Right atrium auricular region (tissue), 2 donors: ENCODE measurements at regions not wholly inside any gene's neighbourhood (a gene's known extent, or its start where the extent isn't known, plus 50 kb on each side); places are given as distances from the start of the nearest gene placed in this dataset.
A peak's percentile ranks its signal among the peaks of the same experiment; 100 is the strongest.

Experiments used
- DNase-seq: peaks from one replicate; pipeline ENCODE4 v3.0.0-alpha.2; 2019; ENCODE audit warnings: low spot score
- H3K27ac ChIP-seq, 2 donors: fragments of 200-600 bp; sonication (generic); 1 replicate in 1 of 2; 2 replicates in 1 of 2; pipeline ENCODE4 v1.5.1; 2016 to 2019
- H3K27me3 ChIP-seq, 2 donors: fragments of 200-600 bp; sonication (generic); one replicate each; pipeline versions ENCODE4 v1.5.1 to v1.6.0; 2017 to 2019
- H3K36me3 ChIP-seq: fragments of 200-600 bp; sonication (generic); one replicate; pipeline ENCODE4 v1.5.1; 2016
- H3K4me1 ChIP-seq, 2 donors: fragments of 200-600 bp; sonication (generic); one replicate each; pipeline versions ENCODE4 v1.5.1 to v1.6.0; 2017 to 2019
- H3K4me3 ChIP-seq, 2 donors: fragments of 200-600 bp; sonication (generic); 1 replicate in 1 of 2; 2 replicates in 1 of 2; pipeline ENCODE4 v1.5.1; 2017 to 2019; ENCODE audit warnings: mild to moderate bottlenecking in 1 of 2, moderate library complexity in 1 of 2
- H3K9me3 ChIP-seq, 2 donors: fragments of 200-600 bp; sonication (generic); one replicate each; pipeline ENCODE4 v1.5.1; 2019
- TF ChIP-seq, protein P1 (sequence below), 2 donors: fragments of 200-600 bp; sonication (generic); IDR thresholded peaks; one replicate each; pipeline ENCODE4 v1.5.1; 2019; ENCODE audit warnings: antibody characterized with exemption in 2 of 2

DNA sequence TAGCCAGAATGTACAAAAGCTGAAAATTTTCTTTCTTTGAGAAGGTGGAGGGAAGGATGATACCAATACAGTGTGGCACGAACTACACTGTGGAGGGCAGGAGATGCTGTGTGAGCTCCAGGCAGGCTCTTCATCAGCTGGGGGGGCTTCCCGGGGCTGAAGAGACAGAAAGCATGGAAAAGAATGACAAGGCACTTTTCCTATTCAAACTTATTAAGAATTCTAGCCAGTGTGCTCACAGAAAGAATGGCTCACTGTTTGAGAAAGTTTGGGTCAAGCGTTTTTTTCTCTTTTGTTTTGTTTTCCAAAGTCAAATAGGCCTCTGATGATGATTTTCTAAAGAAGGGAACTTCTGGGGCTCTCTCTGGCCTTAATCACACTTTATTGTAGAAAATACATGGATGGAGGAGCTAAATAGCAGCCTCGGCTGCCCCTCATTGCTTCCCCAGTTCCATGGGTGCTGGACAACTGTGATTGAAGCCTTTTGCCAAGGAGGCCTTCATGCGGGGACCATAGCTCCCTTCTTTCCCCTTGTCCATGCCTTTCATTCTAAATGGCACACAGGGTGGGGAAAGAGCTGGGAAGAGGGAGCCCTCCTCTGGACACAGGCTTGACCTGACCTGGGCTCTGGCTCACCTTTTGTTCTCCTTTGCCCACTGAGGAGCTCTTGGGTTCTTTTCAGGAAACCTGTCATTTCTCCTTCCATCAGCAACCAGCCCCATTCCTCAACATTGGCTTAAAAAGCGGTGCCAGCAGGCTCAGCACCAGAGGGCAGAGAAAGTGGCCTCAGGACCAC lies 130.6 kb downstream of the TDRD15 start:
- Histone ChIP-seq H3K27me3 (no peaks in the 10 kb centered on the region), H3K36me3 (no peaks in the 10 kb centered on the region), H3K9me3 (no peaks in the 10 kb centered on the region), H3K4me3 (no peak overlapping the region), H3K4me1 (peaks cover 0 to 10% of the 10 kb centered on the region in 2 donors), H3K27ac (no peak overlapping the region)
- DNase-seq: no peak
- TF ChIP-seq, protein P1, sequence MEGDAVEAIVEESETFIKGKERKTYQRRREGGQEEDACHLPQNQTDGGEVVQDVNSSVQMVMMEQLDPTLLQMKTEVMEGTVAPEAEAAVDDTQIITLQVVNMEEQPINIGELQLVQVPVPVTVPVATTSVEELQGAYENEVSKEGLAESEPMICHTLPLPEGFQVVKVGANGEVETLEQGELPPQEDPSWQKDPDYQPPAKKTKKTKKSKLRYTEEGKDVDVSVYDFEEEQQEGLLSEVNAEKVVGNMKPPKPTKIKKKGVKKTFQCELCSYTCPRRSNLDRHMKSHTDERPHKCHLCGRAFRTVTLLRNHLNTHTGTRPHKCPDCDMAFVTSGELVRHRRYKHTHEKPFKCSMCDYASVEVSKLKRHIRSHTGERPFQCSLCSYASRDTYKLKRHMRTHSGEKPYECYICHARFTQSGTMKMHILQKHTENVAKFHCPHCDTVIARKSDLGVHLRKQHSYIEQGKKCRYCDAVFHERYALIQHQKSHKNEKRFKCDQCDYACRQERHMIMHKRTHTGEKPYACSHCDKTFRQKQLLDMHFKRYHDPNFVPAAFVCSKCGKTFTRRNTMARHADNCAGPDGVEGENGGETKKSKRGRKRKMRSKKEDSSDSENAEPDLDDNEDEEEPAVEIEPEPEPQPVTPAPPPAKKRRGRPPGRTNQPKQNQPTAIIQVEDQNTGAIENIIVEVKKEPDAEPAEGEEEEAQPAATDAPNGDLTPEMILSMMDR (IDR thresholded peaks at IDR 0.05): no peak

DNA sequence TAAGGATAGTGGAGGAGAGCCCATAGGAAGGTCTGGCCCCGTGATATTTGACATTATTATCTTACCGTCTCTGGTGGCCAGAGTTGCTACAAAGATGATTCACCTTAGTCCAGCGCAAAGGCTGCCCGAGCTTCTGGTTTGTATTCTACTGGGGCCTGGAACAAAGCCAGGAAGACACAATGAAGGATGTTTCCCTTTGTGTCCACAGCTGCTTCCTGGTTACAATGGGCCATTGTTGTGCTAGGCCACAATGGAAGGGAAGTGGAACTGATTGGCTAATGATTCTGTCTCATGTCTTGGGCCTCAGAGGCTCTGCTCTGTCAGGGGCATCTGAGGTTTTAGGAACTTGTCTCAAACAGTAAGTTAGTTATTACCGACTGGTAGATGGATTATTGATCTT lies 132.2 kb downstream of the TDRD15 start:
- H3K27ac ChIP-seq: no peak overlapping the region
- no peak overlapping the region for H3K4me3 ChIP-seq
- DNase-seq: peak; percentile 73
- H3K9me3 ChIP-seq: no peaks in the 10 kb centered on the region
- TF ChIP-seq, protein P1 (IDR thresholded peaks at IDR 0.05): no peak
- no peaks in the 10 kb centered on the region for H3K36me3 ChIP-seq
- H3K4me1 ChIP-seq: peaks cover 0 to 10% of the 10 kb centered on the region in 2 donors
- H3K27me3 ChIP-seq: no peaks in the 10 kb centered on the region

DNA sequence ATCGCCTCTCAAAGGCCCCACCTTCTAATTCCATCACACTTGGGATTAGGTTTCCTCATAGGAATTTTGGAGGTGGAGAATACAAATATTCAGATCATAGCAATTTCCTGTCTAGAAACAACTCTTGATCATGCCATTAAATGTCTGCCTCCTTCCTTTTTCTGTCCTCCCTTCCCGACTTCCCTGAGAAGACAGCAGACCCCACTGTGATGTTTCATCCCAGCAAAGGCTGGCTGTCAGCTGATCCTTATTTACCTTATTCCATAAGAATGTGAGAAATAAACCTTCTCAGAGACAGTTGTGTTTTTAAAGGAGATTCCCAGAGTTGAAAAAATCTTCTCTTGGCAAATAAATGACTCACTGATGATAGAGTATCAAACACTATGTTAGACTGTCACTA lies 133.9 kb downstream of the TDRD15 start:
- TF ChIP-seq, protein P1 (IDR thresholded peaks at IDR 0.05): no peak
- no peak for DNase-seq
- Histone ChIP-seq H3K4me1 (peaks cover 0 to 17% of the 10 kb centered on the region in 2 donors), H3K36me3 (no peaks in the 10 kb centered on the region), H3K27ac (no peak overlapping the region), H3K4me3 (no peak overlapping the region), H3K9me3 (no peaks in the 10 kb centered on the region), H3K27me3 (no peaks in the 10 kb centered on the region)

DNA sequence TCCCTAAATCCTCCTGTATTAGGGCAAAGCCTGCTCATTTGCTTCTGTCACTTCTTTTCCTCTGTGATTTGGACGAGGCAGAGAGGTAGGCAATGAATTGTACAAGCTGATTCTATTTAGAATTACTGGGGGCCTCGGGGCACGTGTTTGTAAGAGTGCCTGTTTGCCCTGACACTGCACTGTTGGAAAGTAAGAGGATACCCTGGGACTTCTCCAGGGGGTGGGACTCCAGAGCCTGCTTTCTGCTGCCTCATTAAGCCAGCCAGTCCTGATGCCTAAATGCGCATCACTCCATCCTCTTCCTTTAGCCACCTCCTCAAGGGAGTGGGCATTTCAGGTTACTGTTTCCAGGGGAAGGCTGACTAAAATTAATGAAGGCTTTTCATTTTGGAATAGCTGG lies 134.3 kb downstream of the TDRD15 start:
- TF ChIP-seq, protein P1 (IDR thresholded peaks at IDR 0.05): no peak
- no peaks in the 10 kb centered on the region for H3K27me3 ChIP-seq
- H3K4me3 ChIP-seq: no peak overlapping the region
- H3K9me3 ChIP-seq: no peaks in the 10 kb centered on the region
- no peak for DNase-seq
- H3K36me3 ChIP-seq: no peaks in the 10 kb centered on the region
- H3K27ac ChIP-seq: no peak overlapping the region
- peaks cover 0 to 17% of the 10 kb centered on the region in 2 donors for H3K4me1 ChIP-seq

DNA sequence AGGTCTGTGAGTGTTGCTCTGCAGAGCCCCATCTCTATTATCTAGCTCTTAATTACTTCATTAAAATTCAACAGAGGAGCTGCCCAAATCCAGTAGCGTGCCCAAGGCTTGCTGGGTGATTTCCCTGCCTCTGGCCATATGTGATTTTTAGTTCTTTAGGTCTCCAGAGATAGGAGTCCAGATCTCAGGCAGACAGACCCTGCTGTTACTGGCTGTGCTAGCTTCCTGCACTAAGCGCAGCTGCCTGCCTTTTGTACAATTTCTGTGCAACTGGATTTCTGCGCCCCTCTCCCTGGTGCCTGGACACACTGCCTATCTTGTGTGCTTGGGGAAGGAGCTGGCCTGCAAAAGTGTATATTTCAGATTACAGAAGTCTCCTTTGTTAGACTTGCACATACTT lies 136.5 kb downstream of the TDRD15 start:
- H3K27me3 ChIP-seq: no peaks in the 10 kb centered on the region
- H3K9me3 ChIP-seq: no peaks in the 10 kb centered on the region
- H3K27ac ChIP-seq: no peak overlapping the region
- H3K36me3 ChIP-seq: no peaks in the 10 kb centered on the region
- peaks cover 0 to 15% of the 10 kb centered on the region in 2 donors for H3K4me1 ChIP-seq
- TF ChIP-seq, protein P1 (IDR thresholded peaks at IDR 0.05): no peak
- no peak for DNase-seq
- no peak overlapping the region for H3K4me3 ChIP-seq

DNA sequence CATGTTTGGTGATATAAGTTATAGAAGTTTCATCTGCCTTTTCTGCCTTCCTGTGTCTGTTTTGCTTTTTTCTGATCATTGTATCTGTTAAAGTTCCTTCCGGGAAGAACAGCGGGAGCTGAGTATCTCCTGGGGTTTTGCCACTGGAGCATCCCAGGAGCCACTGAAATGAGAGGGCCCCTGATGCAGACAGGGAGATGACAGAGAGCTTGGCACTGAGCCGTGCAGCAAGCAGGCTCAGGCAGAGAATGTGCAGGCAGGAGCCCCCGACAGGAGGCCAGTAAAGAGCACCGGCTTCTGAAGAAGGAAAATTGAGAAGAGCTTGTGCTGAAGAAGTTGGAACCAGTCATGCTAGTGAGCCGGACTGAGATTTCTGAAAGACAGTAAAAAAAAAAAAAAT lies 137.8 kb downstream of the TDRD15 start:
- H3K9me3 ChIP-seq: no peaks in the 10 kb centered on the region
- no peaks in the 10 kb centered on the region for H3K27me3 ChIP-seq
- H3K4me3 ChIP-seq: no peak overlapping the region
- H3K4me1 ChIP-seq: peaks cover 0 to 6% of the 10 kb centered on the region in 2 donors
- H3K36me3 ChIP-seq: no peaks in the 10 kb centered on the region
- H3K27ac ChIP-seq: peak overlapping the region in 1 of 2 donors; percentile 15
- no peak for DNase-seq
- TF ChIP-seq, protein P1 (IDR thresholded peaks at IDR 0.05): no peak
